WTC11 (cell line): ENCODE measurements at regions not wholly inside any gene's neighbourhood (a gene's known extent, or its start where the extent isn't known, plus 50 kb on each side); places are given as distances from the start of the nearest gene placed in this dataset.
A peak's percentile ranks its signal among the peaks of the same experiment; 100 is the strongest.
"Not testable (repeated sequence)": the region's sequence is repeated elsewhere in the genome, so short reads cannot be mapped to it uniquely, and the experiment has no call there.

Source experiments
- ATAC-seq: fragments of 200-7000 bp; cut with Tn5 transposase; 2 replicates; pipeline ENCODE4 v1.10.0; 2021; ENCODE audit warnings: mild to moderate bottlenecking, moderate library complexity
- CTCF ChIA-PET: fragments of 300-600 bp; sonication (Branson Sonifier 250); formaldehyde crosslinking; loops from one replicate; lab custom pipeline; 2021; ENCODE audit warnings: antibody characterized with exemption; lab: Charles Lee
- POLR2A ChIA-PET: fragments of 350-600 bp; sonication (Branson Sonifier 250); formaldehyde crosslinking; loops from one replicate; lab custom pipeline; 2021; ENCODE audit warnings: antibody characterized with exemption; lab: Charles Lee
- DNase-seq: peaks from one replicate; pipeline ENCODE4 v3.0.0; 2021; ENCODE audit warnings: low spot score
- H3K27ac Mint-ChIP-seq: 2 replicates; pipeline ENCODE4 v1.8.0; 2021; ENCODE audit warnings: mixed read lengths
- H3K27me3 Mint-ChIP-seq: 2 replicates; pipeline ENCODE4 v1.8.0; 2021; ENCODE audit warnings: low read depth, mild to moderate bottlenecking, moderate library complexity, mixed read lengths
- H3K36me3 Mint-ChIP-seq: 2 replicates; pipeline ENCODE4 v1.8.0; 2021; ENCODE audit warnings: mixed read lengths
- H3K4me1 Mint-ChIP-seq: 2 replicates; pipeline ENCODE4 v1.8.0; 2022; ENCODE audit warnings: mixed read lengths
- H3K4me3 Mint-ChIP-seq: 2 replicates; pipeline ENCODE4 v1.8.0; 2021; ENCODE audit warnings: mild to moderate bottlenecking, moderate library complexity, mixed read lengths
- H3K9me3 Mint-ChIP-seq: 2 replicates; pipeline ENCODE4 v1.8.0; 2021; ENCODE audit warnings: mixed read lengths
- CBFB ChIP-seq: sonication (generic); formaldehyde crosslinking; IDR thresholded peaks from 2 replicates; pipeline ENCODE4 v1.8.1; 2022; ENCODE audit warnings: mild to moderate bottlenecking, low read depth, missing genetic modification reagents
- GTF2I ChIP-seq: fragments of 250-450 bp; sonication (Bioruptor Pico); conservative IDR thresholded peaks from 2 replicates; pipeline ENCODE4 v1.4.0; 2021; ENCODE audit warnings: mild to moderate bottlenecking
- IRF2 ChIP-seq: sonication (generic); formaldehyde crosslinking; IDR thresholded peaks from 2 replicates; pipeline ENCODE4 v1.8.0; 2022; ENCODE audit warnings: low read depth, missing genetic modification reagents, borderline replicate concordance
- KAT7 ChIP-seq: sonication (generic); formaldehyde crosslinking; IDR thresholded peaks from 2 replicates; pipeline ENCODE4 v1.8.1; 2023; ENCODE audit warnings: missing genetic modification reagents, mild to moderate bottlenecking, borderline replicate concordance
- MYBL2 ChIP-seq: sonication (generic); formaldehyde crosslinking; IDR thresholded peaks from 2 replicates; pipeline ENCODE4 v1.8.1; 2023; ENCODE audit warnings: mild to moderate bottlenecking, moderate library complexity, missing genetic modification reagents
- NFE2L1 ChIP-seq: sonication (generic); formaldehyde crosslinking; IDR thresholded peaks from 2 replicates; pipeline ENCODE4 v1.8.1; 2023; ENCODE audit warnings: missing genetic modification reagents
- NFYB ChIP-seq: sonication (generic); formaldehyde crosslinking; conservative IDR thresholded peaks from 2 replicates; pipeline ENCODE4 v1.8.0; 2022; ENCODE audit warnings: low read depth, missing genetic modification reagents
- PRRX2 ChIP-seq: fragments of 250-450 bp; sonication (Bioruptor Pico); IDR thresholded peaks from 2 replicates; pipeline ENCODE4 v1.8.0; 2021; ENCODE audit warnings: mild to moderate bottlenecking
- RELA ChIP-seq: sonication (generic); formaldehyde crosslinking; IDR thresholded peaks from 2 replicates; pipeline ENCODE4 v1.8.1; 2022; ENCODE audit warnings: missing genetic modification reagents, mild to moderate bottlenecking, borderline replicate concordance
- RORB ChIP-seq: fragments of 250-450 bp; sonication (Bioruptor Pico); IDR thresholded peaks from 2 replicates; pipeline ENCODE4 v1.9.0; 2021; ENCODE audit warnings: mild to moderate bottlenecking
- SP1 ChIP-seq: sonication (generic); formaldehyde crosslinking; conservative IDR thresholded peaks from 2 replicates; pipeline ENCODE4 v1.8.1; 2022; ENCODE audit warnings: missing genetic modification reagents
- TEAD1 ChIP-seq: sonication (generic); formaldehyde crosslinking; IDR thresholded peaks from 2 replicates; pipeline ENCODE4 v1.8.0; 2022; ENCODE audit warnings: mild to moderate bottlenecking, missing genetic modification reagents
- ZNF232 ChIP-seq: sonication (generic); formaldehyde crosslinking; IDR thresholded peaks from 2 replicates; pipeline ENCODE4 v1.8.0; 2022; ENCODE audit warnings: mild to moderate bottlenecking, missing genetic modification reagents
- ZNF317 ChIP-seq: sonication (generic); formaldehyde crosslinking; IDR thresholded peaks from 2 replicates; pipeline ENCODE4 v1.8.1; 2023; ENCODE audit warnings: low read depth, mild to moderate bottlenecking, moderate library complexity, missing genetic modification reagents, borderline replicate concordance
- ZNF671 ChIP-seq: fragments of 250-450 bp; sonication (Bioruptor Pico); IDR thresholded peaks from 2 replicates; pipeline ENCODE4 v1.8.0; 2021; ENCODE audit warnings: mild to moderate bottlenecking
- TF ChIP-seq, protein P1 (sequence below): sonication (generic); formaldehyde crosslinking; IDR thresholded peaks from 2 replicates; pipeline ENCODE4 v1.8.1; 2023; ENCODE audit warnings: mild to moderate bottlenecking, missing genetic modification reagents, borderline replicate concordance
- TF ChIP-seq, protein P2 (sequence below): fragments of 250-450 bp; sonication (Bioruptor Pico); IDR thresholded peaks from 2 replicates; pipeline ENCODE4 v1.8.0; 2021; ENCODE audit warnings: mild to moderate bottlenecking
- TF ChIP-seq, protein P3 (sequence below): sonication (generic); formaldehyde crosslinking; IDR thresholded peaks from 2 replicates; pipeline ENCODE4 v1.8.1; 2023; ENCODE audit warnings: mild to moderate bottlenecking, missing genetic modification reagents, moderate library complexity
- TF ChIP-seq, protein P4 (sequence below): sonication (generic); formaldehyde crosslinking; IDR thresholded peaks from 2 replicates; pipeline ENCODE4 v1.8.1; 2023; ENCODE audit warnings: mild to moderate bottlenecking, moderate library complexity, missing genetic modification reagents
- TF ChIP-seq, protein P5 (sequence below): sonication (generic); formaldehyde crosslinking; IDR thresholded peaks from 2 replicates; pipeline ENCODE4 v1.8.0; 2022; ENCODE audit warnings: mild to moderate bottlenecking, missing genetic modification reagents

DNA sequence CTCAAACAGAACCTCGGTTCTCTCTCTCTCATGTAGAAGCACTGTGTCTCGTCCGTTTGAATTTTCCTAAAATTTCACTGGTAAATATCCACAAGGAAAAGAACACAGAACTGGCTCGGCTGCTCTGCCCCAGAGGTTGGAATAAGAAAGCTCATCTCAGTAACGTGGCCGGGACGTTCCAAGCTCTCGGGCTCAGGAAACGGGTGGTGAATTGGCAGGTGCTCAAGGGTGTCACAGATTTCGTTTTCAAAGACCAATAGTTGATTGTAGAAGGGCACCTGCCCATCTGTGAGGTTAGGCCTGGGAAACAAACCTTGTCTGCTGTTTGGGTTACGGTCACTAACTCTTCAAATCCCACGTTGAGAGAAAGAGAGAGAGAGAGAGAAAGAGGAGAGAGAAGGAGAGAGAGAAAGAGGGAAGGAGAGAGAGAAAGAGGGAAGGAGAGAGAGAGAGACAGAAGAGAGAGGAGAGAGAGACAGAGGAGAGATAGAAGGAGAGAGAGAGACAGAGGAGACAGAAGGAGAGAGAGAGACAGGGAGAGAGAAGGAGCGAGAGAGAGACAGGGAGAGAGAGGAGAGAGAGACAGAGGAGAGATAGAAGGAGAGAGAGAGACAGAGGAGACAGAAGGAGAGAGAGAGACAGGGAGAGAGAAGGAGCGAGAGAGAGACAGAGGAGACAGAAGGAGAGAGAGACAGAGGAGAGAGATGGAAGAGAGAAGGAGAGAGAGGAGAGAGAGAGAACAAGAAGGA lies 106.6 kb downstream of the CRLF2 start:
- DNase-seq = no peak
- peaks cover 11% of the 10 kb centered on the region for H3K9me3 Mint-ChIP-seq
- CTCF ChIA-PET = no interaction called here
- TF ChIP-seq PRRX2 (CRISPR knock-in tag) = no peak
- no peak for TF ChIP-seq RELA (CRISPR knock-in tag)
- TF ChIP-seq, protein P1, sequence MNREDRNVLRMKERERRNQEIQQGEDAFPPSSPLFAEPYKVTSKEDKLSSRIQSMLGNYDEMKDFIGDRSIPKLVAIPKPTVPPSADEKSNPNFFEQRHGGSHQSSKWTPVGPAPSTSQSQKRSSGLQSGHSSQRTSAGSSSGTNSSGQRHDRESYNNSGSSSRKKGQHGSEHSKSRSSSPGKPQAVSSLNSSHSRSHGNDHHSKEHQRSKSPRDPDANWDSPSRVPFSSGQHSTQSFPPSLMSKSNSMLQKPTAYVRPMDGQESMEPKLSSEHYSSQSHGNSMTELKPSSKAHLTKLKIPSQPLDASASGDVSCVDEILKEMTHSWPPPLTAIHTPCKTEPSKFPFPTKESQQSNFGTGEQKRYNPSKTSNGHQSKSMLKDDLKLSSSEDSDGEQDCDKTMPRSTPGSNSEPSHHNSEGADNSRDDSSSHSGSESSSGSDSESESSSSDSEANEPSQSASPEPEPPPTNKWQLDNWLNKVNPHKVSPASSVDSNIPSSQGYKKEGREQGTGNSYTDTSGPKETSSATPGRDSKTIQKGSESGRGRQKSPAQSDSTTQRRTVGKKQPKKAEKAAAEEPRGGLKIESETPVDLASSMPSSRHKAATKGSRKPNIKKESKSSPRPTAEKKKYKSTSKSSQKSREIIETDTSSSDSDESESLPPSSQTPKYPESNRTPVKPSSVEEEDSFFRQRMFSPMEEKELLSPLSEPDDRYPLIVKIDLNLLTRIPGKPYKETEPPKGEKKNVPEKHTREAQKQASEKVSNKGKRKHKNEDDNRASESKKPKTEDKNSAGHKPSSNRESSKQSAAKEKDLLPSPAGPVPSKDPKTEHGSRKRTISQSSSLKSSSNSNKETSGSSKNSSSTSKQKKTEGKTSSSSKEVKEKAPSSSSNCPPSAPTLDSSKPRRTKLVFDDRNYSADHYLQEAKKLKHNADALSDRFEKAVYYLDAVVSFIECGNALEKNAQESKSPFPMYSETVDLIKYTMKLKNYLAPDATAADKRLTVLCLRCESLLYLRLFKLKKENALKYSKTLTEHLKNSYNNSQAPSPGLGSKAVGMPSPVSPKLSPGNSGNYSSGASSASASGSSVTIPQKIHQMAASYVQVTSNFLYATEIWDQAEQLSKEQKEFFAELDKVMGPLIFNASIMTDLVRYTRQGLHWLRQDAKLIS (CRISPR knock-in tag) = no peak
- no peak for TF ChIP-seq SP1
- TF ChIP-seq RORB = no peak
- TF ChIP-seq, protein P2, sequence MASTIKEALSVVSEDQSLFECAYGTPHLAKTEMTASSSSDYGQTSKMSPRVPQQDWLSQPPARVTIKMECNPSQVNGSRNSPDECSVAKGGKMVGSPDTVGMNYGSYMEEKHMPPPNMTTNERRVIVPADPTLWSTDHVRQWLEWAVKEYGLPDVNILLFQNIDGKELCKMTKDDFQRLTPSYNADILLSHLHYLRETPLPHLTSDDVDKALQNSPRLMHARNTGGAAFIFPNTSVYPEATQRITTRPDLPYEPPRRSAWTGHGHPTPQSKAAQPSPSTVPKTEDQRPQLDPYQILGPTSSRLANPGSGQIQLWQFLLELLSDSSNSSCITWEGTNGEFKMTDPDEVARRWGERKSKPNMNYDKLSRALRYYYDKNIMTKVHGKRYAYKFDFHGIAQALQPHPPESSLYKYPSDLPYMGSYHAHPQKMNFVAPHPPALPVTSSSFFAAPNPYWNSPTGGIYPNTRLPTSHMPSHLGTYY (CRISPR knock-in tag) = no peak
- no peak for TF ChIP-seq ZNF317 (CRISPR knock-in tag)
- TF ChIP-seq TEAD1 (CRISPR knock-in tag) = no peak
- TF ChIP-seq, protein P3, sequence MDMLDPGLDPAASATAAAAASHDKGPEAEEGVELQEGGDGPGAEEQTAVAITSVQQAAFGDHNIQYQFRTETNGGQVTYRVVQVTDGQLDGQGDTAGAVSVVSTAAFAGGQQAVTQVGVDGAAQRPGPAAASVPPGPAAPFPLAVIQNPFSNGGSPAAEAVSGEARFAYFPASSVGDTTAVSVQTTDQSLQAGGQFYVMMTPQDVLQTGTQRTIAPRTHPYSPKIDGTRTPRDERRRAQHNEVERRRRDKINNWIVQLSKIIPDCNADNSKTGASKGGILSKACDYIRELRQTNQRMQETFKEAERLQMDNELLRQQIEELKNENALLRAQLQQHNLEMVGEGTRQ (CRISPR knock-in tag) = no peak
- TF ChIP-seq MYBL2 = no peak
- TF ChIP-seq, all 79 proteins: peak for 0
- H3K4me3 Mint-ChIP-seq = no peak overlapping the region
- H3K27ac Mint-ChIP-seq = no peak overlapping the region
- H3K36me3 Mint-ChIP-seq = no peaks in the 10 kb centered on the region
- H3K27me3 Mint-ChIP-seq = peaks cover 21% of the 10 kb centered on the region
- POLR2A ChIA-PET = no interaction called here
- ATAC-seq = 0 out of 2 replicates have a peak, but pooled peaks have one; percentile 11
- peaks cover 44% of the 10 kb centered on the region for H3K4me1 Mint-ChIP-seq

DNA sequence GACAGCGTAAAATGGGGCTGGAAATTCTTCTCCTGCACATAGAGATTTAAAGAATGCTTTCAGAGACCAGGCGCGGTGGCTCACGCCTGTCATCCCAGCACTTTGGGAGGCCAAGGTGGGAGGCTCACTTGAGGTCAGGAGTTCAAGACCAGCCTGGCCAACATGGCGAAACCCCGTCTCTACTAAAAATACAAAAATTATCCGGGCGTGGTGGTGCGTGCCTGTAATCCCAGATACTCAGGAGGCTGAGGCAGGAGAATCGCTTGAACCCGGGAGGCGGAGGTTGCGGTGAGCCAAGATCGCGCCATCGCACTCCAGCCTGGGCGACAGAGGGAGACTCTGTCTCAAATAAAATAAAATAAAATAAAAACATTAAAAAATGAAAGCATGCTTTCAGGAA lies 107.4 kb downstream of the CRLF2 start:
- Mint-ChIP-seq H3K4me1 (peaks cover 36% of the 10 kb centered on the region), H3K27me3 (peaks cover 26% of the 10 kb centered on the region)
- H3K9me3 Mint-ChIP-seq, CTCF ChIA-PET, H3K36me3 Mint-ChIP-seq, H3K4me3 Mint-ChIP-seq, H3K27ac Mint-ChIP-seq, DNase-seq, ATAC-seq, POLR2A ChIA-PET: not testable (repeated sequence)

DNA sequence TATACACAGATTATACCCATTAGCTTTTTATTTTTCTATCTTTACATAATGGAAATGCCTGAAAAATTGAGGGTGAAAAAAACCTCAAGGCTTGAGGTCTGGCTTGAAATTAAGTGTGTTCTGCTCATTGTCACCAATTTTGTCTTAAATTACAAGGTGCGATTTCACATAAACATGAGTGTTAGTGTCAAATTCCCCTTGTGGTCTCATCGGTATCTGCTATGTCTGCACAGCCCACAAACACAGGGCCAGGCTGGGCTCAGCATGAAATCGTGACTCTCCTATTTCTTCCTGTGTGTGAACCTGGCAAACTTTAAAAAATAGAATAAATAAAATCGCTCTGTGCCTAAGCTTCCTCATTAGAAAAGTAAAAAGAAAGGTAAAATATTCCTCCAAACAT lies 109.1 kb downstream of the CRLF2 start:
- CTCF ChIA-PET = no interaction called here
- ATAC-seq (no peak), DNase-seq (no peak)
- Mint-ChIP-seq H3K4me3 (no peak overlapping the region), H3K36me3 (no peaks in the 10 kb centered on the region), H3K27me3 (peaks cover 29% of the 10 kb centered on the region), H3K27ac (no peak overlapping the region), H3K9me3 (no peaks in the 10 kb centered on the region), H3K4me1 (peaks cover 23% of the 10 kb centered on the region)
- POLR2A ChIA-PET = no interaction called here
- no peak for TF ChIP-seq ZNF671 (CRISPR knock-in tag)
- no peak for TF ChIP-seq ZNF317 (CRISPR knock-in tag)
- no peak for TF ChIP-seq NFE2L1
- TF ChIP-seq, protein P4, sequence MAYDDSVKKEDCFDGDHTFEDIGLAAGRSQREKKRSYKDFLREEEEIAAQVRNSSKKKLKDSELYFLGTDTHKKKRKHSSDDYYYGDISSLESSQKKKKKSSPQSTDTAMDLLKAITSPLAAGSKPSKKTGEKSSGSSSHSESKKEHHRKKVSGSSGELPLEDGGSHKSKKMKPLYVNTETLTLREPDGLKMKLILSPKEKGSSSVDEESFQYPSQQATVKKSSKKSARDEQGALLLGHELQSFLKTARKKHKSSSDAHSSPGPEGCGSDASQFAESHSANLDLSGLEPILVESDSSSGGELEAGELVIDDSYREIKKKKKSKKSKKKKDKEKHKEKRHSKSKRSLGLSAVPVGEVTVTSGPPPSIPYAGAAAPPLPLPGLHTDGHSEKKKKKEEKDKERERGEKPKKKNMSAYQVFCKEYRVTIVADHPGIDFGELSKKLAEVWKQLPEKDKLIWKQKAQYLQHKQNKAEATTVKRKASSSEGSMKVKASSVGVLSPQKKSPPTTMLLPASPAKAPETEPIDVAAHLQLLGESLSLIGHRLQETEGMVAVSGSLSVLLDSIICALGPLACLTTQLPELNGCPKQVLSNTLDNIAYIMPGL = no peak
- no peak for TF ChIP-seq KAT7 (CRISPR knock-in tag)
- no peak for TF ChIP-seq ZNF232 (CRISPR knock-in tag)
- TF ChIP-seq SP1 = no peak
- no peak for TF ChIP-seq CBFB
- TF ChIP-seq, protein P5, sequence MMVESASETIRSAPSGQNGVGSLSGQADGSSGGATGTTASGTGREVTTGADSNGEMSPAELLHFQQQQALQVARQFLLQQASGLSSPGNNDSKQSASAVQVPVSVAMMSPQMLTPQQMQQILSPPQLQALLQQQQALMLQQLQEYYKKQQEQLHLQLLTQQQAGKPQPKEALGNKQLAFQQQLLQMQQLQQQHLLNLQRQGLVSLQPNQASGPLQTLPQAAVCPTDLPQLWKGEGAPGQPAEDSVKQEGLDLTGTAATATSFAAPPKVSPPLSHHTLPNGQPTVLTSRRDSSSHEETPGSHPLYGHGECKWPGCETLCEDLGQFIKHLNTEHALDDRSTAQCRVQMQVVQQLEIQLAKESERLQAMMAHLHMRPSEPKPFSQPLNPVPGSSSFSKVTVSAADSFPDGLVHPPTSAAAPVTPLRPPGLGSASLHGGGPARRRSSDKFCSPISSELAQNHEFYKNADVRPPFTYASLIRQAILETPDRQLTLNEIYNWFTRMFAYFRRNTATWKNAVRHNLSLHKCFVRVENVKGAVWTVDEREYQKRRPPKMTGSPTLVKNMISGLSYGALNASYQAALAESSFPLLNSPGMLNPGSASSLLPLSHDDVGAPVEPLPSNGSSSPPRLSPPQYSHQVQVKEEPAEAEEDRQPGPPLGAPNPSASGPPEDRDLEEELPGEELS (CRISPR knock-in tag) = no peak
- no peak for TF ChIP-seq GTF2I (CRISPR knock-in tag)
- no peak for TF ChIP-seq NFYB (CRISPR knock-in tag)
- TF ChIP-seq IRF2 (CRISPR knock-in tag) = no peak
